ENCODE measurements at regions not wholly inside any gene's neighbourhood (a gene's known extent, or its start where the extent isn't known, plus 50 kb on each side); places are given as distances from the start of the nearest gene placed in this dataset.

DNA sequence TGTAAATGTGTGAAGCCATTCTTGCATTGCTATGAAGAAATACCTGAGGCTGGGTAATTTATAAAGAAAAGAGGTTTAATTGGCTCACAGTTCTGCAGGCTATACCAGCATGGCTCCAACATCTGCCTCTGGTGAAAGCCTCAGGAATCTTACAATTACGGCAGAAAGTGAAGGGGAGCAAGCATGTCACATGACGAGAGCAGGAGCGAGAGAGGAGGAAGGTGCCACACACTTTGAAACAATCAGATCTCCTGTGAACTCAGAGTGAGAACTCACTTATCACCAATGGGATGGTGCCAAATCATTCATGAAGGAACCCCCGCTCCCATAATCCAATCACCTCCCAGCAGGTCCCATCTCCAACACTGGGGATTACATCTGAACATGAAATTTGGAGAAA is 213.6 kb upstream of the TSC22D2 start:
- TF ChIP-seq, protein P1, sequence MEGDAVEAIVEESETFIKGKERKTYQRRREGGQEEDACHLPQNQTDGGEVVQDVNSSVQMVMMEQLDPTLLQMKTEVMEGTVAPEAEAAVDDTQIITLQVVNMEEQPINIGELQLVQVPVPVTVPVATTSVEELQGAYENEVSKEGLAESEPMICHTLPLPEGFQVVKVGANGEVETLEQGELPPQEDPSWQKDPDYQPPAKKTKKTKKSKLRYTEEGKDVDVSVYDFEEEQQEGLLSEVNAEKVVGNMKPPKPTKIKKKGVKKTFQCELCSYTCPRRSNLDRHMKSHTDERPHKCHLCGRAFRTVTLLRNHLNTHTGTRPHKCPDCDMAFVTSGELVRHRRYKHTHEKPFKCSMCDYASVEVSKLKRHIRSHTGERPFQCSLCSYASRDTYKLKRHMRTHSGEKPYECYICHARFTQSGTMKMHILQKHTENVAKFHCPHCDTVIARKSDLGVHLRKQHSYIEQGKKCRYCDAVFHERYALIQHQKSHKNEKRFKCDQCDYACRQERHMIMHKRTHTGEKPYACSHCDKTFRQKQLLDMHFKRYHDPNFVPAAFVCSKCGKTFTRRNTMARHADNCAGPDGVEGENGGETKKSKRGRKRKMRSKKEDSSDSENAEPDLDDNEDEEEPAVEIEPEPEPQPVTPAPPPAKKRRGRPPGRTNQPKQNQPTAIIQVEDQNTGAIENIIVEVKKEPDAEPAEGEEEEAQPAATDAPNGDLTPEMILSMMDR (IDR thresholded peaks at IDR 0.05), result no peak
- TF ChIP-seq POLR2A (IDR thresholded peaks at IDR 0.05; ENCODE audit: low read depth) (no peak), EP300 (IDR thresholded peaks at IDR 0.05) (no peak), POLR2AphosphoS5 (IDR thresholded peaks at IDR 0.05) (no peak)
